ENCODE measurements at regions not wholly inside any gene's neighbourhood (a gene's known extent, or its start where the extent isn't known, plus 50 kb on each side); places are given as distances from the start of the nearest gene placed in this dataset.
"Not testable (repeated sequence)": the region's sequence is repeated elsewhere in the genome, so short reads cannot be mapped to it uniquely, and the experiment has no call there.

DNA sequence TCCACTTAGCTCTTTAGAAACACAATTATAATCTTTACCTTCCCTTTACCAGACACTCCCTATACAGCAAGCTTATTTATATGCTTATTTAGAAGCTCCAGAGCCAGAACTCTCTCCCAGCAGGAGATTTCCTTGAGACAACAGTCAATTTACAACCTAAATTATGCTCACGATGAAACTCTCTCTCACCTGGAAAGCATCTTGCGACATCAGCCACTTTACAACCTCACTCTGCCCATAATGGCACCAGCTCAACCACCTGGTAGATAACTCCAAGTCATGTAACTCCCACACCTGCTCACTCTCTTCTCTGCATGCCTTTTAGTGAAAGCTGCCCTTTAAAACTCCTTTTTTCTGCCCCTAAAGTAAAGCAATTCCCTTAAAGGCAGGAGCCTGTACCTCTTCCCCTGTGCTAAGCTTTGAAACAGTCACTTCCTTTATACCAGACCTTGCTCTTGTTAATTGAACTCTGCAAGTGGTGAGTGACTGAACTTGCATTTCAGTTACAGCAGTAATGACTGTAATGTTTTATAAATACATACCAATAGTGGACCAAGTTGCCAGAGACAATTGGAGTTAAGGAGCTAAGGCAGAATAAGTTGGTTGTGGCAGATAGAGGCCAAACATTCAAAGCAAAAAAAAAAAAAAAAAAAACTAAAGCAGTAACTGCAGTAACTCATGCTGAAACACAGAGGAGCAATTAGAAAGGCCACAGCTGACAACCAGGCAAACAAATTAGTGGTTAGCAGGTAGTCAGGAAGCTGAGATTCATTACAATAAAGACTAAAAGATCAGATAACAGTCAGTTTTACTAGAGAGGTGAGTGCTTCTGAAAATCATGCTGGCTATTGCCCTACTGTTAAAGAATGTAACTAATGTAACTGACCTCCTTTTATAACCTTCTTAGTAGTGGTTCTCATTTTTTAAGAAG, 115.1 kb upstream of the TSPY2 start:
- not testable (repeated sequence) for TF ChIP-seq EZH2 (IDR thresholded peaks at IDR 0.05; ENCODE audit: borderline replicate concordance, low read length)
- TF ChIP-seq, protein P1, sequence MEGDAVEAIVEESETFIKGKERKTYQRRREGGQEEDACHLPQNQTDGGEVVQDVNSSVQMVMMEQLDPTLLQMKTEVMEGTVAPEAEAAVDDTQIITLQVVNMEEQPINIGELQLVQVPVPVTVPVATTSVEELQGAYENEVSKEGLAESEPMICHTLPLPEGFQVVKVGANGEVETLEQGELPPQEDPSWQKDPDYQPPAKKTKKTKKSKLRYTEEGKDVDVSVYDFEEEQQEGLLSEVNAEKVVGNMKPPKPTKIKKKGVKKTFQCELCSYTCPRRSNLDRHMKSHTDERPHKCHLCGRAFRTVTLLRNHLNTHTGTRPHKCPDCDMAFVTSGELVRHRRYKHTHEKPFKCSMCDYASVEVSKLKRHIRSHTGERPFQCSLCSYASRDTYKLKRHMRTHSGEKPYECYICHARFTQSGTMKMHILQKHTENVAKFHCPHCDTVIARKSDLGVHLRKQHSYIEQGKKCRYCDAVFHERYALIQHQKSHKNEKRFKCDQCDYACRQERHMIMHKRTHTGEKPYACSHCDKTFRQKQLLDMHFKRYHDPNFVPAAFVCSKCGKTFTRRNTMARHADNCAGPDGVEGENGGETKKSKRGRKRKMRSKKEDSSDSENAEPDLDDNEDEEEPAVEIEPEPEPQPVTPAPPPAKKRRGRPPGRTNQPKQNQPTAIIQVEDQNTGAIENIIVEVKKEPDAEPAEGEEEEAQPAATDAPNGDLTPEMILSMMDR (IDR thresholded peaks at IDR 0.05; ENCODE audit: low read length) = not testable (repeated sequence)
